Smooth muscle cell (in vitro differentiated cells): ENCODE measurements at regions not wholly inside any gene's neighbourhood (a gene's known extent, or its start where the extent isn't known, plus 50 kb on each side); places are given as distances from the start of the nearest gene placed in this dataset.
A peak's percentile ranks its signal among the peaks of the same experiment; 100 is the strongest.
"Not testable (repeated sequence)": the region's sequence is repeated elsewhere in the genome, so short reads cannot be mapped to it uniquely, and the experiment has no call there.

Experiments
- DNase-seq: peaks from one replicate; lab custom pipeline; 2025; ENCODE audit not compliant: unreplicated experiment; lab: John Stamatoyannopoulos, UW
- H2AFZ ChIP-seq: fragments of 200-600 bp; sonication (generic); 2 replicates; pipeline ENCODE4 v1.6.0; 2016; ENCODE audit warnings: antibody characterized with exemption, low read depth, mild to moderate bottlenecking
- H3F3A ChIP-seq: fragments of 200-600 bp; sonication (generic); 2 replicates; pipeline ENCODE4 v1.6.0; 2017; ENCODE audit warnings: antibody characterized with exemption, low read depth
- H3K27ac ChIP-seq: fragments of 200-600 bp; sonication (generic); 2 replicates; pipeline ENCODE4 v1.5.1; 2016; ENCODE audit warnings: low read depth, mild to moderate bottlenecking
- H3K27me3 ChIP-seq: fragments of 200-600 bp; sonication (generic); 2 replicates; pipeline ENCODE4 v1.6.1; 2016; ENCODE audit warnings: low read depth, mild to moderate bottlenecking
- H3K36me3 ChIP-seq: fragments of 200-600 bp; sonication (generic); 2 replicates; pipeline ENCODE4 v1.5.1; 2016; ENCODE audit warnings: low read depth
- H3K4me1 ChIP-seq: fragments of 200-600 bp; sonication (generic); 2 replicates; pipeline ENCODE4 v1.5.1; 2016; ENCODE audit warnings: low read depth
- H3K4me2 ChIP-seq: fragments of 200-600 bp; sonication (generic); 2 replicates; pipeline ENCODE4 v1.6.0; 2016; ENCODE audit warnings: mild to moderate bottlenecking
- H3K4me3 ChIP-seq: fragments of 200-600 bp; sonication (generic); 2 replicates; pipeline ENCODE4 v1.5.1; 2016; ENCODE audit warnings: mild to moderate bottlenecking
- H3K79me2 ChIP-seq: fragments of 200-600 bp; sonication (generic); 2 replicates; pipeline ENCODE4 v1.6.0; 2016; ENCODE audit warnings: low read depth, mild to moderate bottlenecking
- H3K9ac ChIP-seq: fragments of 200-600 bp; sonication (generic); 2 replicates; pipeline ENCODE4 v1.6.0; 2016; ENCODE audit warnings: low read depth
- H3K9me3 ChIP-seq: fragments of 200-600 bp; sonication (generic); replicated peaks from 2 replicates; pipeline ENCODE4 v1.5.1; 2016; ENCODE audit warnings: low read depth
- H4K20me1 ChIP-seq: fragments of 200-600 bp; sonication (generic); 2 replicates; pipeline ENCODE4 v1.6.0; 2016; ENCODE audit warnings: low read depth
- WGBS: methylation state at CpG from one replicate; pipeline ENCODE4 v1.1.7; 2016; ENCODE audit warnings: low lambda C conversion rate; 5-methylcytosine and 5-hydroxymethylcytosine counted together
- TF ChIP-seq, protein P1 (sequence below): fragments of 200-600 bp; sonication (generic); IDR thresholded peaks from 2 replicates; pipeline ENCODE4 v1.5.1; 2017; ENCODE audit warnings: borderline replicate concordance, mild to moderate bottlenecking, antibody characterized with exemption; ENCODE audit not compliant: insufficient read depth, poor library complexity, severe bottlenecking

DNA sequence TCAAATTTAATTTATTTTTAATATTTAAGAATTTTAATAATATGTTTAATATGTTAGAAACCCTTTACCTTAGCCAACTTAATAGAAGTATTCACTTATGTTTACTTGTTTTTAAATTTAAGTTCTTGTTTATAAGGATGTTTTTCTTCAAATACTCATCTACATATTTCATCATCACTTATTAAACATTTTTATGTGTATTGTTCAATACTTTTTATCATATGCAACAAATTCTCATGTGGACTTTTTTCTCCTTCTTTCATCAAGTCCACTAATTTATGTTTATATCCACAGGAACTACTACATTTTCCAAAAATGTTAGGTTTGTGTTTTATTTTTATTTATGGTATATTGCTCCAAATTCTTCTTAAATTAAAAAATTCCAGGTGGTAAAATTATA, 2113.1 kb upstream of the RAG2 start:
- H3K27me3 ChIP-seq = no peaks in the 10 kb centered on the region
- no peaks in the 10 kb centered on the region for H4K20me1 ChIP-seq
- H3K9ac ChIP-seq = no peak overlapping the region
- no peaks in the 10 kb centered on the region for H3K79me2 ChIP-seq
- no peaks in the 10 kb centered on the region for H3K4me1 ChIP-seq
- no peak overlapping the region for H3K4me3 ChIP-seq
- H3K36me3 ChIP-seq = no peaks in the 10 kb centered on the region
- no peak overlapping the region for H3K4me2 ChIP-seq
- H3K9me3 ChIP-seq = no peaks in the 10 kb centered on the region
- H3K27ac ChIP-seq = no peak overlapping the region
- TF ChIP-seq, protein P1, sequence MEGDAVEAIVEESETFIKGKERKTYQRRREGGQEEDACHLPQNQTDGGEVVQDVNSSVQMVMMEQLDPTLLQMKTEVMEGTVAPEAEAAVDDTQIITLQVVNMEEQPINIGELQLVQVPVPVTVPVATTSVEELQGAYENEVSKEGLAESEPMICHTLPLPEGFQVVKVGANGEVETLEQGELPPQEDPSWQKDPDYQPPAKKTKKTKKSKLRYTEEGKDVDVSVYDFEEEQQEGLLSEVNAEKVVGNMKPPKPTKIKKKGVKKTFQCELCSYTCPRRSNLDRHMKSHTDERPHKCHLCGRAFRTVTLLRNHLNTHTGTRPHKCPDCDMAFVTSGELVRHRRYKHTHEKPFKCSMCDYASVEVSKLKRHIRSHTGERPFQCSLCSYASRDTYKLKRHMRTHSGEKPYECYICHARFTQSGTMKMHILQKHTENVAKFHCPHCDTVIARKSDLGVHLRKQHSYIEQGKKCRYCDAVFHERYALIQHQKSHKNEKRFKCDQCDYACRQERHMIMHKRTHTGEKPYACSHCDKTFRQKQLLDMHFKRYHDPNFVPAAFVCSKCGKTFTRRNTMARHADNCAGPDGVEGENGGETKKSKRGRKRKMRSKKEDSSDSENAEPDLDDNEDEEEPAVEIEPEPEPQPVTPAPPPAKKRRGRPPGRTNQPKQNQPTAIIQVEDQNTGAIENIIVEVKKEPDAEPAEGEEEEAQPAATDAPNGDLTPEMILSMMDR = no peak
- H2AFZ ChIP-seq = no peak overlapping the region
- no peak for DNase-seq
- H3F3A ChIP-seq = no peaks in the 10 kb centered on the region

DNA sequence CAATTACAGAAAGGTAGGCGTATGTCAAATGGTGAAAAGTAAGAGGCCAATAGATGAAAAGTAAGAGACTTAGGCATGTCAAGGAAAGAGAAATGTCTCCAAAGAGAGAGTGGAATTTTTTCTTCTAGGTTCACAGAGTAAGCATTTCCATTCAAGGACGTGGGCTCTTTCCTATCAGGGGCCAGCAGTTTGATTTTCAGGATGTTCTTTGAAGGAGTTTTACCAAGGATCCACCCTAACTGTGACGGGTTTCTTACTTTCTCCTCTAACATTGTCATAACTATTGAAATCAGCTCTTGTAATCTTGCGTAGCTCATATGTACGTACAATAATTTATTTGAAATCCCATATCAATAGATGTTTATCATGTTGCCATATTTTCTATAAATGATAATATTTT, 2112.2 kb upstream of the RAG2 start:
- no peaks in the 10 kb centered on the region for H3K4me1 ChIP-seq
- H3K36me3 ChIP-seq = no peaks in the 10 kb centered on the region
- no peaks in the 10 kb centered on the region for H3K79me2 ChIP-seq
- no peak overlapping the region for H3K4me3 ChIP-seq
- no peaks in the 10 kb centered on the region for H3K9me3 ChIP-seq
- H3K4me2 ChIP-seq = no peak overlapping the region
- H3F3A ChIP-seq = no peaks in the 10 kb centered on the region
- H3K27ac ChIP-seq = no peak overlapping the region
- TF ChIP-seq, protein P1 = no peak
- 92% methylated on average over 5 of the region's 5 CpGs for WGBS
- no peaks in the 10 kb centered on the region for H3K27me3 ChIP-seq
- DNase-seq = no peak
- no peak overlapping the region for H2AFZ ChIP-seq
- no peak overlapping the region for H3K9ac ChIP-seq
- H4K20me1 ChIP-seq = no peaks in the 10 kb centered on the region

DNA sequence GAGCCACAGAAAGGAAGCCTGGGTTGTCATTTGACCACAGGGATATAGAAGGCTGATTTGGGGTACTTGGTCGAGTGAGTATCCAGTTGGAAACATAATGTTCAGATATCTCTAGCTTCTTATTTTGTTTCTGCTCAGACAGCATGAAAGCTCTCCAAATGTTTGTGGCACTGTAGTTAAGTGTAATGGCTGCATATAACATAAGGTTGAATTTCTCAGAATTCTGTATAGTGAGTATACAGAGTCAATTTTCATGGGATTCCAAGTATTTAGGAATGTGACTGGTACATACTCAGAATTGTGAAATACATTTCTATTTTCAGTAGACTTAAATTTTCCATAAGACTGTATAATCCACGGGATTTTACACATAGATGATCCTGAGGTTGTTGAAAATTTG, 2102.1 kb upstream of the RAG2 start:
- WGBS = 54% methylated on average over 2 of the region's 2 CpGs
- Histone ChIP-seq H3K36me3 (no peaks in the 10 kb centered on the region), H3K9me3 (no peaks in the 10 kb centered on the region), H3K4me1 (no peaks in the 10 kb centered on the region), H3F3A (no peaks in the 10 kb centered on the region), H2AFZ (no peak overlapping the region), H4K20me1 (no peaks in the 10 kb centered on the region), H3K9ac (no peak overlapping the region), H3K4me2 (peak overlapping the region; percentile 31), H3K27ac (no peak overlapping the region), H3K27me3 (no peaks in the 10 kb centered on the region), H3K4me3 (no peak overlapping the region), H3K79me2 (no peaks in the 10 kb centered on the region)
- DNase-seq = no peak
- TF ChIP-seq, protein P1 = no peak

DNA sequence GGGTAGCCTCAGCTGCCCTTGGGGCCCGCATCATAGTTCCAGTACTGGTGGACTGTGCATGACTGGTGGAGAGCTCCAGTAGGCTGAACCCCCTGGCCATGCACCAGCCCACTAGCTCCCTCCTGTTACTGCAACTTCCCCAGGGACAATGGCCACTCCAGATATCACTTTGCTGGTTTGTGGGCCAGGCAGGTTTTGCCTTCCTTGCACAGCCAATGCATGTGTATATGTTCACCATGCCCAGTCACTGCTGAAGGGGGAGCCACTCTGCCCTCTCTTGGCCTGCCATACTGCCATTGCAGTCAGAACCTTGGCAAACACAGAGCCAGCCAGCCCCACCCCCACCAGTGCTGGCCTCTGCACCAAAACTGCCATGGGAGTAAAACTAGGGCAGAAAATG, 2095.3 kb upstream of the RAG2 start:
- H3K9me3 ChIP-seq = no peaks in the 10 kb centered on the region
- DNase-seq = no peak
- no peak overlapping the region for H3K4me2 ChIP-seq
- TF ChIP-seq, protein P1 = no peak
- no peaks in the 10 kb centered on the region for H3K79me2 ChIP-seq
- H3K36me3 ChIP-seq = no peaks in the 10 kb centered on the region
- no peak overlapping the region for H3K27ac ChIP-seq
- no peaks in the 10 kb centered on the region for H3F3A ChIP-seq
- H2AFZ ChIP-seq = no peak overlapping the region
- H4K20me1 ChIP-seq = no peaks in the 10 kb centered on the region
- no peak overlapping the region for H3K9ac ChIP-seq
- WGBS = 100% methylated on average over 1 of the region's 1 CpG
- H3K27me3 ChIP-seq = no peaks in the 10 kb centered on the region
- no peaks in the 10 kb centered on the region for H3K4me1 ChIP-seq
- H3K4me3 ChIP-seq = no peak overlapping the region

DNA sequence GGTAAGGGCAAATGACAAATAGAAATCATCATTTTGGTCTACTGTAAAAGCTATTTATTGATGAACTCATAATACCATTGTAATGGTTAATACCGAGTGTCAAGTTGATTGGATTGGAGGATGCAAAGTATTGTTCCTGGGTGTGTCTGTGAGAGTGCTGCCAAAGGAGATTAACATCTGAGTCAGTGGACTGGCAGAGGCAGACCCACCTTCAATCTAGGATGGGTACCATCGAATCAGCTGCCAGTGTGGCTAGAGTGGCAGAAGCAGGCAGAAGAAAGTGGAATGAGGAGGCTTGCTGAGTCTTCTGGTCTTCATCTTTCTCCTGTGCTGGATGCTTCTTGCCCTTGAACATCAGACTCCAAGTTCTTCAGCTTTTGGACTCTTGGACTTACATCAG, 2092.2 kb upstream of the RAG2 start:
- not testable (repeated sequence) for H3K4me1 ChIP-seq, H3K4me3 ChIP-seq, H3K9ac ChIP-seq, H3K79me2 ChIP-seq, H2AFZ ChIP-seq, H3K27ac ChIP-seq, DNase-seq, H4K20me1 ChIP-seq, H3K4me2 ChIP-seq, H3F3A ChIP-seq, H3K9me3 ChIP-seq, H3K27me3 ChIP-seq, H3K36me3 ChIP-seq
- WGBS = 88% methylated on average over 2 of the region's 2 CpGs
